ENCODE measurements at regions not wholly inside any gene's neighbourhood (a gene's known extent, or its start where the extent isn't known, plus 50 kb on each side); places are given as distances from the start of the nearest gene placed in this dataset.

DNA sequence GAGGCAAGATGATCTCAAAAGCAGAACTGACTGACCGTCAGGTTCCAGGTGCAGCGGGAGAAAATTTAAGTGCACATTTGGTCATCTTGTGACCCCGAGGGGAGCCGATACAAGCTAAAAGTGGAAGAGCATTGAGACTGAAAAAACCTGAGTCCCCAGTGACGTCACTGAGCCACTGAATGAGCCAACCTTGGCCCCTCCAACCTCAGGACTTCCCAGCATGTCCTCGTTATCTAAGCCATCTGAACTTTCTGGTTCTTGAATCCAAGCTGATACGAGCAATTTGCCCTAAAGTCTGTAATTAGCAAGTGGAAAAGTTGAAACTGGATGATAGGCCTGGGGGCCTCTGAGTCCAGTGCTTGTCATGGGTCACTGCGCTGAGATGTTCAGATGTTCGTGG, 51.1 kb upstream of the ISX start:
- TF ChIP-seq CTCF (IDR thresholded peaks at IDR 0.05) (no peak), EZH2 (IDR thresholded peaks at IDR 0.05; ENCODE audit: borderline replicate concordance, insufficient read depth, low read depth, low read length, poor library complexity, severe bottlenecking) (no peak)

Measured in B cell (primary cell).